Mammary epithelial cell (primary cell): ENCODE measurements at regions not wholly inside any gene's neighbourhood (a gene's known extent, or its start where the extent isn't known, plus 50 kb on each side); places are given as distances from the start of the nearest gene placed in this dataset.

Experiments
- CTCF ChIP-seq, 2 donors: IDR thresholded peaks in 1 of 2; conservative IDR thresholded peaks in 1 of 2; 2 replicates each; pipeline ENCODE4 v1.5.1; 2011 to 2012; ENCODE audit warnings: inconsistent platforms in 2 of 2, low read length in 2 of 2, mild to moderate bottlenecking in 2 of 2, control low read depth in 1 of 2, low read depth in 1 of 2; ENCODE audit not compliant: insufficient read depth in 1 of 2; ENCODE audit errors: extremely low read depth in 1 of 2
- EZH2 ChIP-seq: IDR thresholded peaks from 2 replicates; pipeline ENCODE4 v1.6.1; 2012; ENCODE audit warnings: low read length, inconsistent platforms, borderline replicate concordance

GRCh38 chr18:46289463-46289862 lies 185.3 kb downstream of the HAUS1 start:
- TF ChIP-seq CTCF (conservative IDR thresholded peaks at IDR 0.05 in 1 of 2, IDR thresholded peaks at IDR 0.05 in 1 of 2; ENCODE audit: extremely low read depth in 1 of 2, insufficient read depth in 1 of 2, low read depth in 1 of 2, low read length in 2 of 2): no peak
- no peak for TF ChIP-seq EZH2
